G401.6 (cell line): ENCODE measurements at regions not wholly inside any gene's neighbourhood (a gene's known extent, or its start where the extent isn't known, plus 50 kb on each side); places are given as distances from the start of the nearest gene placed in this dataset.
"Not testable (repeated sequence)": the region's sequence is repeated elsewhere in the genome, so short reads cannot be mapped to it uniquely, and the experiment has no call there.

Experiments used
- FAIRE-seq: peaks from 2 replicates; lab custom pipeline; 2012; peaks lifted over from hg19 to GRCh38; lab: Jason Lieb, UNC

DNA sequence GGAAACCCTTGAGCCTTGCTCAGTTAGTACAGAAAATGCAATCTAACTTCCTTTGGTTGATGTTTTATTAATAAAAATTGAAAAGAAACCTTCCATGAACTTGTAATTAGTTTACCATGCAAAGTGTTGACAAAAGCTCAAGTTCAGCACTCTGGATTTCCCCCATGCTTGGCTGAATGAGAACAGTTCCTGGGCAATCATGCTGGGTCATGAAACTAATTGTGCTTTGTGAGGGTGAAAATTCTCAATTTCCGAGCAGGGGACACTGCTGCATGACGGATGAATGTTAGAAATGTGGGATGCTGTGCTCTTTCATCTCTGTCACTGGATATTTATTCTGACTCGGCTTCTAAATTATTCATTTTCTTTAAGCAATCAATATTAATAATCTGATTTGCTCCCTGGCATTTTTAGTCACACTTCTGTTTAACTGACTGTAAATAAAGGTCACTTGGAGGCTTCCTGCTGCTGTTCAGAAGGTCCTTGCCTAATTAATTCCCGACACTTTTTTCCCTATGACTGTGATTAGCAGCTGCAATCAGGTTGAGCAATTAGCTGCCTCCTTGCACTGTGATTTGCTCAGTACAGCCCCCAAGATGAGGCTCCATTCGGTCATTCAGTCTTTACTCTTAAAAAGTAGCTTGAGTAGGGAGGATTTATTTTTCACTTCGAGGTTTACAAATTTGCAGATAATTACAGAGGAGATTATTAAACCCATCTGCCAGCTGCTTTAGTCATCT, 678.1 kb upstream of the ZNF608 start:
- FAIRE-seq = no peak

DNA sequence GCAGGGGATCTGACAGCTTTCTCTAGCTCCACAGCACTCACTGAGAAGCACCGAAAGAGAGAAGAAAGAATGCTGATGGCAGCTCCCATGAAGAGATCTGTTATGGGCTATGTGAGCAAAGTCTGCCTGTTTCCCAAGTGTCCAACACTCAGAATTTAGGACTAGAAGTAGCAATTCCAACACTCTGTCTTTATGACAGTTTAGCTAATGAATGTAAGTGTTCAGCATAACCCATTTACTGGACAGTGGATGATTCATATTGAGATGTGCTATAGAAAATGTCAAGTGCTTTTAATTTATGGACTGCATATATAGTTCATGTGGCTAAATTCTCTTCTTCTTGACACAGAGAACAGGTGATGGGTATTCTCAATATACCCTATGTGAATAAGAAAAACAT, 683.1 kb upstream of the ZNF608 start:
- FAIRE-seq = no peak

DNA sequence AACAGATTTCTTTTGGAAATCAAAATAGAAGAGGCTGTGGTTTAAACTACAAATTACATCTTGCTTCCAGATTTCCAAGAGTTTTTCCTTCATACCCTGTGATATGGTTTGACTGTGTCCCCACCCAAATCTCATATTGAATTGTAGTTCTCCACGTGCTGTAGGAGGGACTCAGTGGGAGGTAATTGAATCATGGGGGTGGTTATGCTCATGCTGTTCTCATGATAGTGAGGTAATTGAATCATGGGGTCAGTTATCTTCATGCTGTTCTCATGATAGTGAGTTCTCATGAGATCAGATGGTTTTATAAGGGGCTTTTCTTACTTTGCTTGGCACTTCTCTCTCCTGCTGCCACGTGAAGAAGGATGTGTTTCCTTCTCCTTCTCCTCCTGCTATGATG, 687.0 kb upstream of the ZNF608 start:
- no peak for FAIRE-seq

DNA sequence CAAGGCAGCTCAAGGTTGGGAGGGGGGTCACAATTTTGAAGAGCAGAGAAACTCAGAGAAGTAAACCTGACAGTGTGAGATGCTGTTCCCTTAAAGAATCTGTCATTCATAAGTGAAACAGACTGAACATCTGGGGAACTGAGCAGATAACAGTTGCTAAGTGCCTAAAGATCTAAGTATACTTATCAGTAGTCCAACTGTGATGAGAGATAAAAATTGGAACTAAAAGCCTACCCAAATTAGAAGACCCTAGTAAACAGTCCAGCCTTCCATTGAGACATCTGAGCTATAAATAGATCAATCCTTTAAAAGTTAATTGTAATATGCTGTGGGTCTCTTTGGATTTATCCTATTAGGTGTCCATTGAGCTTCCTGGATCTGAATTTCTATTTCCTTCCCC, 692.8 kb upstream of the ZNF608 start:
- FAIRE-seq = no peak

DNA sequence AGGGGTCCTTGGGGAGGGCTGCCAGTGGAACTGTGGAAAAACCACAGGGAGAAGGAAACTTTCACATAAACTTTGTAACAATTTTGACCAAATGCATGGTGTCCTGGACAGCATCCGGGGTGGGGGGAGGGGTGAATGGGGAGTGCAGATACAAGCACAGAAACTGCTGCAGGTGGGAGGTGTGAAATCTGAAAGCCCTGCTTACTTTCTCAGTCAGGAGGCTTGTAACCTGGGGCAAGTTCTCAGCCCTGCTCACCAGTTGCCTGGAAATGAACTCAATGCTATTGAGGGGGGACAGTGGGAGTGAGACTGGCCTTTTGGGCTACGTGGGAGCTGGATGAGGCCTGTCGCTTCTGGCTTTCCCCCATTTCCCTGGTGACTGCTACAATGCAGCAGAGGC, 694.5 kb upstream of the ZNF608 start:
- no peak for FAIRE-seq

DNA sequence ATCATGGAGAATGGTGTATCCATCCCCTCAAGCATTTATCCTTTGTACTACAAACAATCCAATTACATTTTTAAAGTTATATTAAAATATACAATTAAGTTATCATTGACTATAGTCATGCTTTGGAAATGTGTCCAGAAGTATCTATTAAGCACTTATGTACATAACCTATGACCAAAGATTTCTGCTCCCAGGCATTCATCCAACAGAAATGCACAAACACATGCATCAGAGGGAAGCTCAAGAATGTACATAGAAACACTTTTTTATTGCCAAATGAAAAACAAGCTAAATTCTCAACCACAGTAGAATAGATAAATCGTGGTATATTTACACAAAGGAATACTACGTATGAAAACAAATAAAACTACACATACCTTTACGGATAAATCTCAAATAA, 700.5 kb upstream of the ZNF608 start:
- no peak for FAIRE-seq

DNA sequence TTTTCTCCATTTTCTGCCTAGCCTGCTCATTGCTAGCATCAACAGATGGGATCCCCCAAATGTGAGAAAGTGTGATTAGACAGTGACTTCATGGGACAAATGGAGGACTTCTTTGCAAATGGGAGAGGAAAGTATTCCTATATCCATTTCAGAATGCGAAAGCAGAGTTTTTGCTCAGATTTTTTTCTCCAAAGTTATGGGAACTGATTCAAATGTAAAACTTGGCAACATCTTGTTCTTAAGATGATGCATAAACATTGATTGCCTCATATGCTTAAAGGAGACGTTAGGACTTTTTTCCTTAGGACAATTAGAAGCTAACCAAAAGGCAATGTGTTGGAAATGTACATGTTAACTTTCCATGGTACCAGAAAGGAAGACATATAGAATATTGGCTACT, 704.3 kb upstream of the ZNF608 start:
- FAIRE-seq = no peak

DNA sequence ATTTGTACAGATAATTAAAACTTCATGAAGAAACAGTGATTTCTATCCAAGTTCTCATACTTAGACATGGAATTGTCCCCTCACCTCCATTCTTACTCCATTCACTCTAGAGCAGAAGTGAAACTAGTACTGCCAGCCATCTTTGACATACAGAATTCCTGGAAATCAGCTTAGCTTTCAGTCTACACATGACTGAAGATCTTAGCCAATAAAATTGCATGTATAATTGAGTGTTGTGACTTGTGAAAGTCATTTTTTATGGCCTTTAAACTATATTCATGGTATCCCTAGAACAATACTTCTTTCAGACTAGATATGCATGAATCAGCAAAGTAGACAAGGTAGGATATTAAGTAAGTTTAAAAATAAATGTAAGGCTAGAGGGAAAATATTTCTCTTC, 705.2 kb upstream of the ZNF608 start:
- no peak for FAIRE-seq

DNA sequence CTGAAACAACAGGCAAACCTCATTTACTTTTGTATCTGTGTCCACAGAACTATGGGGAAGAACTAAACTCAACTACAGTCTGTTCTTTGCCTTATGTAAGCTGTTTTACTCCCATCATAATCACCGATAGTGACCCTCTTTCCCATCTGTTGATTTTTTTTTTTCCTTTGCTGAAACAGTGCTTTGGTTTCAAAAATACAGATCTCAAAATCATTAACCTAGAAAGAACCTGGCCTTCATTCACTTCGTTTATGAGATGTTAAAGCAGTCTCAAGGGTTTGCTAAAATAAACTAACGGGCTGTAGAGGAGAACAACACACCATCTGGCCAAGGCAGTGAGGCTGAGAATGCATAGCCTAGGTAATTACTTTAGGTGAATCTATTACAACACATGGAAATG, 706.6 kb upstream of the ZNF608 start:
- no peak for FAIRE-seq

DNA sequence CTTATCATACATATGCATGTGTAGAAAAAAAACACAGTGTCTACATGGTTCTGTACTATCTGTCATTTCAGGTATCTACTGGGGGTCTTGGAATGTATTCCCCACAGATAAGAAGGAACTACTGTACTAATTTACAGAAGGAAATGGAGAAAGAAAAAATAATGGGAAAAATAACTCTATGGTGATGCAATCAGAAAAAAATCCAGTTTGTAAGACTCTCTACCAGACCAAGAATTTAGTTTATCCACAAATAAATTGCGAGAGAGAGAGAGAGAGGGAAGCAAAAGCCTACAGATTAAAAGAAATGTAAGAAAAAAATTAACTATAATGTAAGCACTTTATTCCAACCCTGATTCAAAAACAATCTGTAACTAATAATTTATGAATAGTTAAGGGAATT, 708.6 kb upstream of the ZNF608 start:
- FAIRE-seq = no peak

DNA sequence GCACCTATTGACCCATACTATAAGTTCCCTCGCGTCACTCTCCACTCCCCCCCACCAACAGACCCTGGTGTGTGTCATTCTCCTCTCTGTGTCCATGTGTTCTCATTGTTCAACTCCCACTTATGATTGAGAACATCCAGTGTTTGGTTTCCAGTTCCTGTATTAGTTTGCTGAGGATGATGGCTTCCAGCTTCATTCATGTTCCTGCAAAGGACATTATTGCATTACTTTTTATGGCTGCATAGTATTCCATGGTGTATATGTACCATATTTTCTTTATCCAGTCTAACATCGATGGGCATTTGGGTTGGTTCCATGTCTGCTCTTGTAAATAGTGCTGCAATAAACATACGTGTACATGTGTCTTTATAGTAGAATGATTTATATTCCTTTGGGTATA, 709.6 kb upstream of the ZNF608 start:
- FAIRE-seq = not testable (repeated sequence)

DNA sequence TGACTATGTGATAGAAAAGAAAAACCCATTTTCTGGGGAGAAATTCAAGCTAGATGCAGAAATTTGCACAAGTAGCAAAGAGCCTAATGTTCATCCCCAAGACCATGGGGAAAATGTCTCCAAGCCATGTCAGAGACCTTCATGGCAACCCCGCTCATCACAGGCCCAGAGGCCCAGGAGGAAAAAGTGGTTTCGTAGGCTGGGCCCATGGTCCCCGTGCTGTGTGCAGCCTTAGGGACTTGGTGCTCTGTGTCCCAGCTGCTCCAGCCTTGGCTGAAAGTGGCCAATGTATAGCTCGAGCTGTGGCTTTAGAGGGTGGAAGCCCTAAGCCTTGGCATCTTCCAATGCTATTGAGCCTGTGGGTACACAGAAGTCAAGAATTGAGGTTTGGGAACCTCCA, 711.2 kb upstream of the ZNF608 start:
- no peak for FAIRE-seq

DNA sequence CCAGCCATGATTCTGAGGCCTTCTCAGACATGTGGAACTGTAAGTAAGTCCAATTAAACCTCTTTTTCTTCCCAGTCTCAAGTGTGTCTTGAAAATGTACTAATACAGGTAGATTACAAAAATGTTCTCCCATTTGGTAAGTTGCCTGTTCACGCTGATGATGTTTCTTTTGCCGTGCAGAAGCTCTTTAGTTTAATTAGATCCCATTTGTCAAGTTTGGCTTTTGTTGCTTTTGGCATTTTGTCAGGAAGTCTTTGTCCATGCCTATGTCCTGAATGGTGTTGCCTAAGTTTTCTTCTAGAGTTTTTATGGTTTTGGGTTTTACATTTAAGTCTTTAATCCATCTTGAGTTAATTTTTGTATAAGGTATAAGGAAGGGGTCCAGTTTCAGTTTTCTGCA, 712.5 kb upstream of the ZNF608 start:
- FAIRE-seq = not testable (repeated sequence)

DNA sequence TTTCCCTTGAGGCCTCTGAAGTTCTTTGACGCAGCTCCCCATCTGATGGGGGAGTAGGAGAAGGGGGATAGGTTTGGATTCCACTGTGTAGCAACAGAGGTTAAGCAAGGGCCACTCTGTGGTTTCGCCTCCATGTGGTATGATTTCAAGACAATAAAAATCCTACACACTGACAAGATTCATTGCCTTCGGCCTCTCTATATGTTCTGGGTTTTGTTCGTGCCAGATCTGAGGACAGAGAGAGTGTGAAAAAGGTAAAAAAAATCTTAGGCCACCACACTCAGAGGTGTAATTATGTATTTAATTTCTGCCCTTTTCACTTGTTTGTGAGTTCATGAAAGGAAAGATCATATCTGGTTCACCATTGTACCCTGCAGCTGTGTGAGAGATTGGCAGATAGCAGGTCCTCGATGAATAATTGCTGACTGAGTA, 715.2 kb upstream of the ZNF608 start:
- FAIRE-seq = no peak

DNA sequence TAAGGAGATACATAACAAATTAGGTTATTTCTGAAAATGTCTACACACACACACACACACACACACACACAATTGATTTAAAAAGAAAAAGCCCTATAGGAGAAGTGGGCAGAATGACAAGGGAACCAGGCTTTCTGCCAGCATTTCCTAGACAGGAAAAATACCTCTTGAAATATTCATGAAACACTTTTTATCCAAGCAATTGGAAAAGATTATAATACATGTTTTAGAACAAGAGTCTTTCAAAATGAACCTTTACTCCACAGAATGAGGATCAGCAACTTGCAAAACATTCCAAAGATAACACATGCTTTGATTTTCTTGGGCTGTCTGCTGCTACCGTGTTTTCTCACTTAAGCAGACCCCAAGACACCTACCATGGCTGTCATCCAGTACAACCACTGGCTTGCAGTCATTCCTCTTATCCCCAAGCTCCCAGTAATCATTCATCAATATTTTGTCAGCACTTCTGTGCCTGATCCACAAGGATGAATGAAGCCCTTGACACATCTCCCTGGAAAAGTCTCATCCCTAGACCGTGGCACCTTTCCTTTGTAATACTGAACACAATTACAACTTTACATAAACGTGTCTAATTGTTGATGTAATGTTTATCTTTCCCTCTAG, 717.1 kb upstream of the ZNF608 start:
- no peak for FAIRE-seq

DNA sequence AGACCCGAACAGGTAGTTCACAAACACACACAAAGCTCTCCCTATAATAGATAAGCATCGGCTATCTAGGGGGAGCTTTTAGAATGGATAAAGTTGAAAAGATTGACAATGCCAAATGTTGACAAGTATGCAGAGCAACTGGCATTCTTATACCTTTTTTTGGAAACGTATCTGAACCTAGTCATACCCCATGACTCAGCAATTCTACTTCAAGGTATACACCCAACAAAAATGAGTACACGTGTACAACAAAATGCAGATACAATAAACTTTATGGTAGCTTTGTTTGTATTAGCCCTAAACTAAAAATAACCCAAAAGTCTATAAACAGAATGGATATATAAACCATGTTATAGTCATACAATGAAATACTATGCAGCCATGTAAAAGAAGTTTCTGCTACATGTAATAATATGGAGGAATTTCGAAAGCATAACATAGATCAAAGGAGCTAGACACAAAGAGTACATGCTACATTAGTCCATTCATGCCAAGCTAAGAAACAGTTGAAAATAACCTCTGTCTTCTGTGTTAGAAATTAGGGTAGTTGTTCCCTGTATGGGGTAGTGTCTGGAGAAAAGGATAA, 718.5 kb upstream of the ZNF608 start:
- FAIRE-seq = no peak

DNA sequence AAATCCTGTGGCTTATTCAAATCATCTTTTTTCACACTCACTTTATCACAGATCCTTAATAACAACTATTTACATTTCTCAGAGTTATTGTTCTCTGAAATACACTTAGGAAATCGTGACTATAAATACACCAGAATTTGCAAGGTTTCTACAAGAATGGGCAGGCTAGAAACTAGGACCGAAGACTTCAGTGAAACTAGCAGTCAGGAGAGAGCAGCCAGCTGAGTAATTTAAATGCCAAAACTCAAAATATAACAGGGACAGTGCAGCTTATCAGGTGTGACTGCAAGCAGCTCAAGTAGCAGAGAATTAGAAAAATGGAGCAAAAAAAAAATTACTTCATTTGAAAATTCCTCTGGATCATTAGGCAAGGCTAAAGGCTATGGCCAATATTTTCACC, 719.3 kb upstream of the ZNF608 start:
- FAIRE-seq = no peak

DNA sequence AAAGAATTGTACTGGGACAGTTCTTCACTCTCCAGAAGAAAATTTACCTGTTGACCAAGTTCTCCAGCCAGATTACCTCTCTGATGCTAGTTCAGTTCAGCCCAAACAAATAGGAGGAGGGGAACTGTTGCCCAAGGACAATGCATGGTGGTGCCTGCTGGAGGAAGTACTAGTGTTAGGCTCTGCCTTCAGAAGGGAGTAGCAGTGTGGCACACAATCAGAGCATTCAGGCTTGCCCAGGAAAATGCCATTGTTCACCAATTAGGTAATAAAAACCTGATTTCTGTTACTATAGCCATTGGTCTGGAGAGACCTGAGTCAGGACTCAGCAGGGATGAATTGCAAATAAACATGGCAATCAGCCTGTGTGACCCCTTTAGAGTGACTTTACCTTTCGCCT, 720.8 kb upstream of the ZNF608 start:
- FAIRE-seq = no peak

DNA sequence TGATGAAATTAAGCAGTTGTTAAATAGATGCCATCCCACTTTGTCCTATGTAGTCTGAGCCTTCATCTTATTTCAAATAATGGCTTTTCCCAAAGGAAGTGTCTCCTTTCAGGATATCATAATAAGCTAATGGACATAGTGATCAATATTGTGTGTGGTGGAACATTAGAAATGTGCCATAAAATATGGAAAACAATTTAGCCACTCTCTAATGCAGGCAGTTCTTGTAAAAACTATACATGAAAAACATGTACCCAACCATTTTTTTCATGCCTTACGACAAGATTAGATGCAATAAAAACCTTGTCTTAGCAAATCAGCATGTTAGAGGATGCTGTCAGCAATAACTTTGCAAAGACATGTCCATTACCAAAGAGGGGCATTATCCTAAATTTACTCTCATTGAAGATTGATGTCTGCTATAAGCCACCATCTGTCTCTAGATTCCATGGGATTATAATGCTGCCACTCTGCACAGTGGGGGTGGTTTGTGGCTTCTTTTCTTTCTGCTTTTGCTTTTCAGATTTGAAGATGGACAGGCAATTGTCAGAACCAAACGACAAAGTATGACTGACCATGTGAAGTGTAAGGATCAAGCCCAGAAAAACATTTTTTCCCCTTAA, 724.0 kb upstream of the ZNF608 start:
- FAIRE-seq = no peak

DNA sequence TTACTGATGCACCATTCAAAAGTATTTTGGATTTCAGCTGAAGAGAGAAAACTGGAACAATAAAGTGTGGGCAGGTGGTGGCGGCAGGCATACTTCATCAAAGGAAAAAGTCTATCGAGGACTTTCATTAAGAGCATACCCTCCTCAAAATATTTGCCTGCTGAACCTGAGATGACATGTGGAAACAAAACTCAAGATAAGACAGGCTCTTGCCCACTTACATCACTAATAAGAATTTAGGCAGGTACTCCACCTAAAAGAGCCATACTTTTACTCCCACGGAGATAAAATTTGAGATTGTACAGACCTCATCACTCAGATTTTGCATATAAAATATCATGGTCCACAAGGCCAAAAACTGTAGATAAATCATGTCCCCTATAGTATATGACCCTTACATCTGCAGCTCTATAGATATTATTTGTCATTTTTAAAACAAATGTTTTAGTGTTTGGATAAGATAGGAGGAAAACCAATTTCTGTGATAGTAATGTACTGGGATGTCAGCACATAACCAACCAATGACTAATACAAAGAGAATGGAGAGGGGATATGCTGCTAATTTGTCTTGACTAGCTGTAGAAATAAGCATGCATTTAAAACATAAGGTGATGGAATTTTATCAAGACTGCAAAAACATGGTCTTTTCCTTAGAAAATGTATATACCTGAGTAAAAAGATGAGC, 730.6 kb upstream of the ZNF608 start:
- no peak for FAIRE-seq

DNA sequence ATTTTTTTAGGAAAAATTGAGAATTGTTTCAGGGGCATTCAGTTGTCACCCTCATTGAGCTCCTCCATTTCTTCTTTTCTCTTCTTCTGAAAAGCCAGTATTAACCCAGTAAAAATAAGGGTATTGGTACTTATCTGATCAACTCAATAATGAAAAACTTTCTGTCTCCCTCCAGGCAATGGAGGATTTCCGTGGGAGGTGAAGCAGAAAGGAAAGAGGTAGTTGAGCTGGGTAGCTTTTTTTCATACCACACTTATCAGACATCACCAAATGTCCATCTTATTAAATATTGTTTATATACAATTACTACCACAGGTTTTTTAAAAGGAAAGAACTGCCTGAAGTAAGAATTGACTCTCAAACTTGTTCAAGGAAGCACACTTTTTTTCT, 731.1 kb upstream of the ZNF608 start:
- no peak for FAIRE-seq

DNA sequence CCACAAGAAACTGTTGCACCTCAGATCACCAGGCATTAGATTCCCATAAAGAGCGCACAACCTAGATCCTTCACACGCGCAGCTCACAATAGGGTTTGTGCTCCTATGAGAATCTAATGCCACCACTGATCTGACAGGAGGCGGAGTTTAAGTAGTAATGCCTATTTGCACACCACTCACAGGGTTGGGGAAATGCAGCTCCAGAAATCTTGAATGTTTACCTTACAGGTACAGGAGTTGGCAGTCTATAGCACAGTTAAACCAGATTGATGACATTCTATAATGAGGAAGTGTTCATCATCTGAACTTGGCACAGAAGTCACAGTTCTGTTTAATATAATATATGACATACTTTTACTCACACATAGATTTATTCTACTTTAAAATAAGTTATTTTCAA, 732.2 kb upstream of the ZNF608 start:
- FAIRE-seq = no peak

DNA sequence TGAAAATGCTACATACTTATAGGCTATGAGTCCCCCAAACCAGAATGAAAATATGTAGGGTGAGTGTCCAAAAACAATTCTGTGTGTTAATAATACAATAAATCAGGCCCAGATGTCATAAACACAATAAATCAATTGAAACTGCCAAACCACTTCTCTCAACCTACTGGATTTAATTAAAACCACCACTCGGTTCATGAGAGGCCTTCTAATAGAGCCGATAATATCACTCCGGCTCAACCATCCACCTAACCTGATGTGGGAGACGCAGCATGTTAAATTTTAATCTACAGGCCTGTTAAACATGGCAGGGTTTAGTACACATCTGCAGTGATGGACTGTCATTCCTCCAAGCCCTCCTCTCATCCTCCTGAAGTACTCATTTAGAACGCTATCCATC, 734.5 kb upstream of the ZNF608 start:
- no peak for FAIRE-seq
